Esophagus muscularis mucosa (tissue), 3 donors: ENCODE measurements at regions not wholly inside any gene's neighbourhood (a gene's known extent, or its start where the extent isn't known, plus 50 kb on each side); places are given as distances from the start of the nearest gene placed in this dataset.

Source experiments
- POLR2AphosphoS5 ChIP-seq, 2 donors: sonication (generic); formaldehyde crosslinking; IDR thresholded peaks; one replicate each; pipeline ENCODE4 v1.6.1; 2017; ENCODE audit warnings: antibody characterized with exemption in 2 of 2
- TF ChIP-seq, protein P1 (sequence below), 3 experiments: fragments of 200-600 bp in 2 of 3; fragments of 450-650 bp in 1 of 3; sonication (generic) in 2 of 3; IDR thresholded peaks; one replicate each; pipeline ENCODE4 v1.5.1; 2017 to 2019; ENCODE audit warnings: antibody characterized with exemption in 3 of 3, mild to moderate bottlenecking in 2 of 3, moderate library complexity in 1 of 3

DNA sequence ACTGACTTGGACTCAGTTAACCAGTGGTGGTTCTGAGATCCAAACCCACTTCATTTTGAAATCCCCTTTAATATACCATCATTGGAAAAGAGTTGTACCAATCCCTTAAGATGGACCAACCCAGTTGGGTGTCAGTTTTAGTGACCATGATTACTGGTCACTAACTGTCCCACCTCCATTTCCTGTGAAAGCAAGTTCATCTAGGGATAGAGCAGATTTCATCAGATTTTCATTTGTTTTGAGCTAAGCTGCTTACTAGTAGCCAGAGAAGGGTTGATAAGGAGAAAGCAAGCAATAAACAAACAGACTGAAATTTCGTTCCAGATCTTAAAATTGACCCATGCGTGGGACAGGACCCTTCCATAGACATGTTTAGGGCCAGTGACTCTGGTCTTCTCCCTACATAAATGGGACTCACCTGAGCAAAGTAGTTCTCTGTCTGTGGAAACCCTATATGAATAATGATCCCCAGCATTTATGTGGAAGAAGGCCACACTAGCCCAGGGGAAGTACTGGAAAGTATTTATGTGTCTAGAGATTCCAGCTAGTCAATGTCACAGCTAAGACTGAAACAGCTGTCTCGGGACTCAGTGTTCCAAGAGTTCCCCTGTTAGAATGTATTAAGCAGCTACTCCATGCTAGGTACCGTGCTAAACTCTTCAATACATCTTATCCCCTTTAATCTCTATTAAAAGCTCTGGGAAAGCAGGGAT is 196.0 kb upstream of the BCL6 start:
- TF ChIP-seq, protein P1, sequence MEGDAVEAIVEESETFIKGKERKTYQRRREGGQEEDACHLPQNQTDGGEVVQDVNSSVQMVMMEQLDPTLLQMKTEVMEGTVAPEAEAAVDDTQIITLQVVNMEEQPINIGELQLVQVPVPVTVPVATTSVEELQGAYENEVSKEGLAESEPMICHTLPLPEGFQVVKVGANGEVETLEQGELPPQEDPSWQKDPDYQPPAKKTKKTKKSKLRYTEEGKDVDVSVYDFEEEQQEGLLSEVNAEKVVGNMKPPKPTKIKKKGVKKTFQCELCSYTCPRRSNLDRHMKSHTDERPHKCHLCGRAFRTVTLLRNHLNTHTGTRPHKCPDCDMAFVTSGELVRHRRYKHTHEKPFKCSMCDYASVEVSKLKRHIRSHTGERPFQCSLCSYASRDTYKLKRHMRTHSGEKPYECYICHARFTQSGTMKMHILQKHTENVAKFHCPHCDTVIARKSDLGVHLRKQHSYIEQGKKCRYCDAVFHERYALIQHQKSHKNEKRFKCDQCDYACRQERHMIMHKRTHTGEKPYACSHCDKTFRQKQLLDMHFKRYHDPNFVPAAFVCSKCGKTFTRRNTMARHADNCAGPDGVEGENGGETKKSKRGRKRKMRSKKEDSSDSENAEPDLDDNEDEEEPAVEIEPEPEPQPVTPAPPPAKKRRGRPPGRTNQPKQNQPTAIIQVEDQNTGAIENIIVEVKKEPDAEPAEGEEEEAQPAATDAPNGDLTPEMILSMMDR (IDR thresholded peaks at IDR 0.05): no peak
- TF ChIP-seq POLR2AphosphoS5 (IDR thresholded peaks at IDR 0.05): no peak
